GM10266 (cell line): ENCODE measurements at regions not wholly inside any gene's neighbourhood (a gene's known extent, or its start where the extent isn't known, plus 50 kb on each side); places are given as distances from the start of the nearest gene placed in this dataset.

Experiments used
- DNase-seq: peaks from one replicate; pipeline ENCODE4 v3.0.0; 2012; ENCODE audit errors: extremely low spot score
- TF ChIP-seq, protein P1 (sequence below): IDR thresholded peaks from 2 replicates; pipeline ENCODE4 v1.5.1; 2012; ENCODE audit warnings: mild to moderate bottlenecking, low read depth; ENCODE audit not compliant: control insufficient read depth, insufficient read depth; ENCODE audit errors: missing control alignments

DNA sequence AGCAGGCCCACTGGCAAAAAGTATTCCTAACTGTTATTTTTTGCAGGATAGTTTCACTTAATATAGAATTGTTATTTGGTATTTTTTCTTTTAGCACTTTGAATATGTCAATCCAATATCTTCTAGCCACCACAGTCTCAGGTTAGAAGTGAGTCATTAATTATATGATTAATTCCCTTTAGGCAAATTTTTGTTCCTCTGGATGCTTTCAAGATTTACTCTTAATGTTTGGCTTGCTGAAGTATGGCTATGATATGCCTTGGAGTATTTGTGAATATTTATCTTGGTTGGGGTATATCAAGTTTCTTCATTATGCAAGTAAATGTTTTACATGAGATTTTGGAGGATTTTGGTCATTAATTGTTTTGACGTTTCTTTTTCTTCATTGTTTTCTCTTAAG, 152.1 kb upstream of the ALCAM start:
- TF ChIP-seq, protein P1, sequence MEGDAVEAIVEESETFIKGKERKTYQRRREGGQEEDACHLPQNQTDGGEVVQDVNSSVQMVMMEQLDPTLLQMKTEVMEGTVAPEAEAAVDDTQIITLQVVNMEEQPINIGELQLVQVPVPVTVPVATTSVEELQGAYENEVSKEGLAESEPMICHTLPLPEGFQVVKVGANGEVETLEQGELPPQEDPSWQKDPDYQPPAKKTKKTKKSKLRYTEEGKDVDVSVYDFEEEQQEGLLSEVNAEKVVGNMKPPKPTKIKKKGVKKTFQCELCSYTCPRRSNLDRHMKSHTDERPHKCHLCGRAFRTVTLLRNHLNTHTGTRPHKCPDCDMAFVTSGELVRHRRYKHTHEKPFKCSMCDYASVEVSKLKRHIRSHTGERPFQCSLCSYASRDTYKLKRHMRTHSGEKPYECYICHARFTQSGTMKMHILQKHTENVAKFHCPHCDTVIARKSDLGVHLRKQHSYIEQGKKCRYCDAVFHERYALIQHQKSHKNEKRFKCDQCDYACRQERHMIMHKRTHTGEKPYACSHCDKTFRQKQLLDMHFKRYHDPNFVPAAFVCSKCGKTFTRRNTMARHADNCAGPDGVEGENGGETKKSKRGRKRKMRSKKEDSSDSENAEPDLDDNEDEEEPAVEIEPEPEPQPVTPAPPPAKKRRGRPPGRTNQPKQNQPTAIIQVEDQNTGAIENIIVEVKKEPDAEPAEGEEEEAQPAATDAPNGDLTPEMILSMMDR = no peak
- DNase-seq = no peak

DNA sequence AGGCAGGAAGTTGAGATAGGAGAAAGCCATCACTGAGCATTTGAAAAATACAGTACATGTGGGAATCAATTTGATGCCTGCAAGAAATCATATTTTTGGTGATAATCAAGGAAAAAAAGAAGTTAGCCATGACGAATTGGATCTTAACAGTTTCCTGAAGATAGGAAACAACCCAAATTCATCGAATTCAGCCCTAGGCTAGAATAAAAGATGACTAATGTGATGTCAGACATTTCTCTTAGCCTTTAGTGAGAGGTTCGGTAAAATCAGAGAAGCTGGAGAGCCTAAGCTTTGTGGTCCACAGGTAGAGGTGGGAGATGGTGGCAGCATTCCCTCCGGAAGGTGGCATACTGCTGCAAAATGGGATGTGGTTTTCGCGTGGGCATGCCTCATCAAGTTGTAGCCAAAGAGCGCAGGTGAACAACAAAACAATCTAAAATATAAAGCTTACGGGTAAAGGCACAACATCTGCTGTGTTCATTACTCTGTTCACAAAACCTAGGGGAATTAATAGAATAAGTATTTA, 144.1 kb upstream of the ALCAM start:
- no peak for DNase-seq
- TF ChIP-seq, protein P1 = no peak

DNA sequence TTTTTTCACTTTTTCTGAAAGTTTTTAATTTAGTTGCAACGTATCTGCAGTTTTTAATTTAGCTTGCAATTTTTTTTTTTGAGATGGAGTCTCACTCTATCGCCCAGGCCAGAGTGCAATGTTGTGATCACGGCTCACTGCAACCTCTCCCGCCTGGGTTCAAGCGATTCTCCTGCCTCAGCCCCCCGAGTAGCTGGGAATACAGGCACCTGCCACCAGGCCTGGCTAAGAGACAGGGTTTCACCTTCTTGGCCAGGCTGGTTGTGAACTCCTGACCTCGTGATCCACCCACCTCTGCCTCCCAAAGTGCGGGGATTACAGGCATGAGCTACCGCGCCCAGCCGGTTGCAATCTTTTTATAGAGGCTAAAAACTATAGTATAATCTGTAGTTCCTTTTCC, 142.9 kb upstream of the ALCAM start:
- no peak for DNase-seq
- TF ChIP-seq, protein P1 = no peak

DNA sequence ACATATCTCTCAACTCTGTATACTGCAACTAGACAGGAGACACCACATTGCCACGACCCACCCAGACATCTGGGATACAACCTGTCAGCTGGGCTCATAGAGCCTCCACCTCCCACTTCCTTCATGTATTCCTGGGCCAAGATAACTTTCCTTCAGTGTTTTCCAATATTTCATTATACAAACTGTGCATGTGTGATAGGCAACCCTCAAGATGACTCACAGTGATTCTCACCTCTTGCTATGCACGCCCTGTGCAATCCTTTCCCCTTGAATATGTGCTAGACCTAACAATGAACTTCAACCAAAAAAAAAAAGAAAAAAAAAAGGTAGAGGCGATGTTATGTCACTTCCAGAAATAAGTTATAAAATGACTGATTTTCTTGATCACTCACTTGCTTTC, 138.0 kb upstream of the ALCAM start:
- TF ChIP-seq, protein P1 = no peak
- DNase-seq = no peak

DNA sequence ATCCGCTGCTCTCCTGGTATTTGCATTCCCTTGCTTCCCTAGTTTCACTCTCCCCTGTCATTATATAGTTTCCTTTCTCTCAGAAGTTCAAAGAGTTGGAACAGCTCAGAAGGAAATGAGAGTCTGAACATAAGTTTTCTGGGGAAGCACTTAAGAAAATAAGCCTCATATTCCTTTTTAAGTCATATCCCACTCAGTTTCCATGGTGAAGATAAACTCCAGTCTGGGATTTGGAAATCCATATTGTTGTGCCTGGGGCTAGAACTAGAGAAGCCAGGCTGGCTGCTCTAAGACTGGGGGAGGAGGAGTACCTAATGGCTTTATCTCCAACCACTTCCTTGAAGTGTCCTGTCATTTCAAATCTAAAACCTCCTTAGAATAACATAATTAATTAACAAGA, 134.2 kb upstream of the ALCAM start:
- no peak for DNase-seq
- TF ChIP-seq, protein P1 = no peak

DNA sequence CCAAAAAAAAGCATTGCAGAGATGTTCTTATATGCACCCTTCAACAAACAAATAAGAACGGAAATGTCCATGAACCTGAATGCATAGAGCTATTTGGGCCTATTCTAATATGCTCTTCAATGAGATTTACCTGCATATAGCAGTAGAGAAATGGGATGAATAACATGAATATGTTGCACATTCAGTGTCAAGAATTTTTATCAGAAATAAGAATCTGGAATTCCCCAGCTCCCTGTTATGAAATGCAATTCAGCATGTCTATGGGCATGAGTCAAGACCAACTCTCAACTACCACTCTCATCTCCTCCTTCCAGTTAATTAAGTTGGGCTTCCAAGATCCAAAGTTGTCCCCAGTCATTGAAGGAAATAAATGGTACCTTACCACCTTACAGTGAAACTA, 133.7 kb upstream of the ALCAM start:
- DNase-seq = no peak
- TF ChIP-seq, protein P1 = no peak

DNA sequence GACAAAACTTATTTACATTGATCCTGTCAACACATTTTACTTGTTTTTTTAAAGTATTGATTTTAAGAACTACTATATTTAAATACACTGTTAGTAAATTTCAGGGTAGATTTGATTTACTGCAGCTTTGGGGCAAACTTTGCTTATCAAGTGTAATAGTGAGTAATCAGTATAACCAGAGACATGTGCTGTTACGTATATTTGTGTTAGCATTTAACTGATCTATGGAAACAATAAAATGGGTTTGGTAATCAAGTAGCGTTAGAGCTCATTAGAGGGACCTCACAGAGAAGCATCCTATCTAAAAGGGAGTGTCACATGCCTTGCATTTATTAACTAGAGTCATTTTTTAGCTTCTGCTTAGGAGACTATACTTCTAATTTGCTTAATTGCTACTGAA, 131.5 kb upstream of the ALCAM start:
- no peak for DNase-seq
- TF ChIP-seq, protein P1 = no peak
